Activated T-cell treated with anti-CD3 and anti-CD28 coated beads, Interleukin-2, amount 50 U/mL, for 24 hours (primary cell): ENCODE measurements at regions not wholly inside any gene's neighbourhood (a gene's known extent, or its start where the extent isn't known, plus 50 kb on each side); places are given as distances from the start of the nearest gene placed in this dataset.

Source experiments
- DNase-seq: peaks from one replicate; pipeline ENCODE4 v3.0.0-alpha.2; 2020
- H3K27ac Mint-ChIP-seq: 2 replicates; pipeline ENCODE4 v1.8.0; 2020; ENCODE audit warnings: mild to moderate bottlenecking, mixed read lengths
- H3K27me3 Mint-ChIP-seq: 2 replicates; pipeline ENCODE4 v1.8.0; 2020; ENCODE audit warnings: mixed read lengths
- H3K36me3 Mint-ChIP-seq: 2 replicates; pipeline ENCODE4 v1.8.0; 2020; ENCODE audit warnings: low read depth, mixed read lengths
- H3K4me1 Mint-ChIP-seq: 2 replicates; pipeline ENCODE4 v1.8.0; 2020; ENCODE audit warnings: low read depth, mixed read lengths
- H3K4me3 Mint-ChIP-seq: 2 replicates; pipeline ENCODE4 v1.8.0; 2020; ENCODE audit warnings: mild to moderate bottlenecking, moderate library complexity, mixed read lengths
- H3K9me3 Mint-ChIP-seq: 2 replicates; pipeline ENCODE4 v1.8.0; 2020; ENCODE audit warnings: mixed read lengths

DNA sequence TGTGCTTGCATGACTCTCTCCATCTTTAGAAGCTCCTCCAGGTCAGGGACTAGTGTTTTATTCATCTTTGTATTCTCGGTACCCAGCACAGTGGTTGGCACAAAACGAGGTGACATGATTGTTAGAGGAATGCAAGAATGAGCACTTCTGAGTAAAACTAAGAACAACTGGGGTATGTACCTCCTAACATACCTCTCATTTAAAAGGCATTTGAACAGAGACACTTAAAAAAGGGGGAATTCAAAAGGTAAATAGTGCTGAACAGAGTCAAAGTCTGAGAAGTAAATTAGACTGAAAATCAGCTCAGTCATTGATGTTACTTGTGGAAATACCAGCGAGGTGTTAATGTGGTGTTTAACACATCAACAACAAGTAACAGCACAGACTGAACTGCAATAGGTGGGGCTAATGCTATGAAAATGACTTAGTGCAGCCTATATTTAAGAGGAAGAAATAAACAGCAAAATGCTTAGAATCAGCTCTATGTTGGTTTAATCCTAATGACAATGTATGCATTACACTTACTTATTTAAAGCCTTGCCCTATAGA lies 102.4 kb downstream of the TMCO5A start:
- H3K27ac Mint-ChIP-seq = no peak overlapping the region
- no peak overlapping the region for H3K4me3 Mint-ChIP-seq
- H3K36me3 Mint-ChIP-seq = no peaks in the 10 kb centered on the region
- no peaks in the 10 kb centered on the region for H3K4me1 Mint-ChIP-seq
- no peaks in the 10 kb centered on the region for H3K9me3 Mint-ChIP-seq
- no peak for DNase-seq
- H3K27me3 Mint-ChIP-seq = peaks cover 14% of the 10 kb centered on the region

GRCh38 chr15:38038659-38039442 lies 104.4 kb downstream of the TMCO5A start:
- Mint-ChIP-seq H3K27ac (no peak overlapping the region), H3K4me3 (no peak overlapping the region), H3K27me3 (peaks cover 19% of the 10 kb centered on the region), H3K9me3 (no peaks in the 10 kb centered on the region), H3K36me3 (no peaks in the 10 kb centered on the region), H3K4me1 (no peaks in the 10 kb centered on the region)
- no peak for DNase-seq

- H3K27ac Mint-ChIP-seq = no peak overlapping the region
These were observed 106.2 kb downstream of the TMCO5A start for GRCh38 chr15:38040615-38041014.

GRCh38 chr15:38041576-38041975 lies 107.1 kb downstream of the TMCO5A start:
- H3K9me3 Mint-ChIP-seq = no peaks in the 10 kb centered on the region
- no peaks in the 10 kb centered on the region for H3K4me1 Mint-ChIP-seq
- H3K36me3 Mint-ChIP-seq = no peaks in the 10 kb centered on the region
- H3K27ac Mint-ChIP-seq = no peak overlapping the region
- no peak overlapping the region for H3K4me3 Mint-ChIP-seq
- DNase-seq = no peak
- H3K27me3 Mint-ChIP-seq = peaks cover 14% of the 10 kb centered on the region

More at GRCh38 chr15:38040615-38041014, 106.2 kb downstream of the TMCO5A start:
- no peak for DNase-seq
- Mint-ChIP-seq H3K4me1 (no peaks in the 10 kb centered on the region), H3K36me3 (no peaks in the 10 kb centered on the region), H3K4me3 (no peak overlapping the region), H3K27me3 (peaks cover 19% of the 10 kb centered on the region), H3K9me3 (no peaks in the 10 kb centered on the region)

- no peak overlapping the region for H3K4me3 Mint-ChIP-seq
- DNase-seq = no peak
- H3K27me3 Mint-ChIP-seq = peaks cover 11% of the 10 kb centered on the region
- no peaks in the 10 kb centered on the region for H3K36me3 Mint-ChIP-seq
- H3K4me1 Mint-ChIP-seq = no peaks in the 10 kb centered on the region
- H3K27ac Mint-ChIP-seq = no peak overlapping the region
- no peaks in the 10 kb centered on the region for H3K9me3 Mint-ChIP-seq
These were observed 107.8 kb downstream of the TMCO5A start for GRCh38 chr15:38042211-38042610.

DNA sequence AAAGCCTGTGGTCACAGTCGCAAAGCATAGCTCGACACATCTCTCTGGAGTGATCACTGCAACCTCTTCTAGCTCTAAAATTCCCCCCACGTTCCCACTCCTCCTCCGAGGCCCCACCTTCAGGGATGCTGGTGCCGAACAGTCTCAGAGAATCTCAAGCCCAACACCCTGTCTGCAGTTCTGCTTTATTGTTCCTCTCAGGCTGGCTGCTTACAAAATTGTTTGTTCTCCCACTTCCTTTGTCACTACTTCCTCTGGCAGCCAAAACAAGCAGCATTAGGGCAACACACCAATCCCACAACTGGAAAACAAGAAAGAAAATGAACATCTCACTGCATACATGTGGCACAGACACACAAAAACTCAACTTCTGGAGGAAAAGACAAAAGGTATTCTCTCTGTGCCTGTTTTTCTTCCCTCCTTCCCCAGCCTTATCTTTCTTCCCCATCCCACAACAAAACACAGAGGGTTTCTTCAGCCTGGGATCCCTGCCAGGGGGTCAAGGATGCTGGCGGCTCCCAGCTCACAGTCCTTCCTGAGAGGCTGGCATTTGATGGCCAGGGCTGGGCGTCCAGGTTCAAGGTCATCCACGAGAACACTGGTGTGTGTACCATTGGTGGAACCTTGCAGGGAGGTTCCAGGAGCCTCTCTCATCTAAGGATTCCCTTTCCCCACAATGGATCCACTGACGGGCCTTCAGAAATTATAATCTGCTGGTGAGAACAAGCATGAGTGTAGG lies 108.4 kb downstream of the TMCO5A start:
- no peaks in the 10 kb centered on the region for H3K36me3 Mint-ChIP-seq
- H3K9me3 Mint-ChIP-seq = no peaks in the 10 kb centered on the region
- H3K27ac Mint-ChIP-seq = no peak overlapping the region
- no peak for DNase-seq
- peaks cover 8% of the 10 kb centered on the region for H3K27me3 Mint-ChIP-seq
- H3K4me1 Mint-ChIP-seq = peaks cover 2% of the 10 kb centered on the region
- H3K4me3 Mint-ChIP-seq = no peak overlapping the region

GRCh38 chr15:38046257-38047051 lies 112.0 kb downstream of the TMCO5A start:
- Mint-ChIP-seq H3K4me3 (no peak overlapping the region), H3K4me1 (peaks cover 7% of the 10 kb centered on the region), H3K27ac (no peak overlapping the region), H3K36me3 (no peaks in the 10 kb centered on the region), H3K9me3 (no peaks in the 10 kb centered on the region), H3K27me3 (peaks cover 8% of the 10 kb centered on the region)
- DNase-seq = no peak

GRCh38 chr15:38048001-38048455 lies 113.6 kb downstream of the TMCO5A start:
- Mint-ChIP-seq H3K36me3 (no peaks in the 10 kb centered on the region), H3K4me1 (peaks cover 7% of the 10 kb centered on the region), H3K27me3 (peaks cover 3% of the 10 kb centered on the region), H3K27ac (no peak overlapping the region), H3K9me3 (no peaks in the 10 kb centered on the region), H3K4me3 (no peak overlapping the region)
- no peak for DNase-seq

DNA sequence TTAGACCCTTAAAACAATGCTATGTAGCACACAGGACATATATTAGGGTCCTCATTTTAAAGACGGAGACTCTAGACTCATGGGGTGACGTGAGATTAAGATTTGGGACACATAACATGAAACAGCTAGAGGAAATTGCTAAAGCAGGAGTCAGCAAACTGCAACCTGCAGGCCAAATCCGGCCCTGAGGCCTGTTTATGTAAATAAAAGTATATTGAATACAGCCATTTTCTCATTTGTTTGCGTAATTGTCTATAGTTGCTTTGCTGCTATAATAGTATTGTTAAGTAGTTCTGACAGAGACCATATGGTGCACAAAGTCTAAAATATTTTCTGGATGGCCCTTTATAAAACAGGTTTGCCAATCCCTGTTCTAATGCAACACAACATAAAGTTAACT lies 115.5 kb downstream of the TMCO5A start:
- DNase-seq = no peak
- Mint-ChIP-seq H3K36me3 (no peaks in the 10 kb centered on the region), H3K4me1 (peaks cover 7% of the 10 kb centered on the region), H3K4me3 (no peak overlapping the region), H3K27me3 (peaks cover 3% of the 10 kb centered on the region), H3K27ac (no peak overlapping the region), H3K9me3 (no peaks in the 10 kb centered on the region)

- H3K36me3 Mint-ChIP-seq = no peaks in the 10 kb centered on the region
- H3K27me3 Mint-ChIP-seq = peaks cover 8% of the 10 kb centered on the region
- H3K4me3 Mint-ChIP-seq = no peak overlapping the region
- H3K9me3 Mint-ChIP-seq = no peaks in the 10 kb centered on the region
- no peak for DNase-seq
- H3K4me1 Mint-ChIP-seq = peaks cover 7% of the 10 kb centered on the region
- no peak overlapping the region for H3K27ac Mint-ChIP-seq
These were observed 116.3 kb downstream of the TMCO5A start for GRCh38 chr15:38050529-38051448.

- Mint-ChIP-seq H3K27me3 (peaks cover 9% of the 10 kb centered on the region), H3K4me3 (no peak overlapping the region), H3K4me1 (peaks cover 7% of the 10 kb centered on the region), H3K9me3 (no peaks in the 10 kb centered on the region), H3K36me3 (no peaks in the 10 kb centered on the region), H3K27ac (no peak overlapping the region)
- DNase-seq = no peak
These were observed 118.8 kb downstream of the TMCO5A start for GRCh38 chr15:38053205-38053604.

DNA sequence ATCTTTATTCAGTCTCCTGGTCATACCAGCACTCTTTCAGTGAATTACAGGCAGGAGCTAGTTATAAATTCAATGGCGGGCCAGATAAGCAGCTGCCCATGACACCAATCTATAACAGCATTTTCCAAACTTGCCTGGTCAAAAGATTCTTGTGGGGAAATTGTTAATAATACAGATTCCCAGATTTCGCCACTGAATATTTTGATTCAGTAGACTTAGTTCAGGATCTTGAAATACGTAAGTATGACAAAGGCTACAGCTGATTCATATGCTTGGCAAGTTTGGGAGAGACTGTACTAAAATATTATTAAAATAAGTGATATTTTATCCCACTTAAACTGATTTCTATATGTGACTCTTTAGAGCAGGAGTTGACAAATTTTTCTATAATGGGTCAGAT lies 119.3 kb downstream of the TMCO5A start:
- no peak overlapping the region for H3K4me3 Mint-ChIP-seq
- no peak overlapping the region for H3K27ac Mint-ChIP-seq
- H3K9me3 Mint-ChIP-seq = no peaks in the 10 kb centered on the region
- H3K27me3 Mint-ChIP-seq = peaks cover 12% of the 10 kb centered on the region
- no peaks in the 10 kb centered on the region for H3K36me3 Mint-ChIP-seq
- peaks cover 9% of the 10 kb centered on the region for H3K4me1 Mint-ChIP-seq
- DNase-seq = no peak

GRCh38 chr15:38054488-38054887 lies 120.0 kb downstream of the TMCO5A start:
- H3K27me3 Mint-ChIP-seq = peaks cover 14% of the 10 kb centered on the region
- DNase-seq = no peak

More at GRCh38 chr15:38054488-38054887, 120.0 kb downstream of the TMCO5A start:
- H3K4me3 Mint-ChIP-seq = no peak overlapping the region
- H3K36me3 Mint-ChIP-seq = no peaks in the 10 kb centered on the region
- H3K4me1 Mint-ChIP-seq = peaks cover 15% of the 10 kb centered on the region
- no peak overlapping the region for H3K27ac Mint-ChIP-seq
- no peaks in the 10 kb centered on the region for H3K9me3 Mint-ChIP-seq
